T follicular helper cell (primary cell): ENCODE measurements at regions not wholly inside any gene's neighbourhood (a gene's known extent, or its start where the extent isn't known, plus 50 kb on each side); places are given as distances from the start of the nearest gene placed in this dataset.

ENCODE experiments used
- DNase-seq: peaks from one replicate; pipeline ENCODE4 v3.0.0-alpha.2; 2020; ENCODE audit warnings: low read depth

GRCh38 chr14:99093532-99094517, 178.2 kb downstream of the BCL11B start:
- DNase-seq, result no peak

- no peak for DNase-seq
Observed at GRCh38 chr14:99094901-99095300, 177.1 kb downstream of the BCL11B start.

GRCh38 chr14:99095369-99095768, 176.6 kb downstream of the BCL11B start:
- DNase-seq, result no peak

GRCh38 chr14:99098199-99098598, 173.8 kb downstream of the BCL11B start:
- DNase-seq, result no peak

- no peak for DNase-seq
Observed at GRCh38 chr14:99099051-99099787, 172.8 kb downstream of the BCL11B start.

- no peak for DNase-seq
Observed at GRCh38 chr14:99100497-99101270, 171.3 kb downstream of the BCL11B start.

- DNase-seq, result no peak
Observed at GRCh38 chr14:99101855-99102461, 170.0 kb downstream of the BCL11B start.

- no peak for DNase-seq
Observed at GRCh38 chr14:99116741-99117295, 155.2 kb downstream of the BCL11B start.

- DNase-seq, result no peak
Observed at GRCh38 chr14:99117671-99118045, 154.3 kb downstream of the BCL11B start.

- no peak for DNase-seq
Observed at GRCh38 chr14:99118046-99118721, 153.8 kb downstream of the BCL11B start.

GRCh38 chr14:99118946-99119345, 153.1 kb downstream of the BCL11B start:
- no peak for DNase-seq
